ENCODE measurements at regions not wholly inside any gene's neighbourhood (a gene's known extent, or its start where the extent isn't known, plus 50 kb on each side); places are given as distances from the start of the nearest gene placed in this dataset.

DNA sequence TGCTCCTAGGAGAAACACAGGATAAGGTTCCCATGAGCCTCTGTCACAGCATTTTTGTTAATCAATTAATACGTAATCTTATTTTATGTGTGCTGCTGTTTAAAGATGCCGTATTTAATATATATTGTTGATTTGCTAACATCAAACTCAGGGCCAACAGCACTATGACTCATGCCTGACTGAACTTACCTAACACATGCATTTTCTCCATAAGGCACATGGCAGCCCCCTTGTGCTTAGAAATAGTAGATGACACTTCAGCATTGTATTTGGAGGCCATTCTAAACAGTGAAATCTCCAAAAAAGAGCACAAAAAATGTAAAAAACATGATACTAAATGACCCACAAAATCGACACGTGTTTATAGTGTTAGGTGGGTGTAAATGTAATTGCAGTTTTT, 314.8 kb downstream of the MYCN start:
- WGBS, 2 donors (ENCODE audit: low coverage in 1 of 2): 86% methylated on average over 4 of the region's 4 CpGs
- no peak for ATAC-seq

DNA sequence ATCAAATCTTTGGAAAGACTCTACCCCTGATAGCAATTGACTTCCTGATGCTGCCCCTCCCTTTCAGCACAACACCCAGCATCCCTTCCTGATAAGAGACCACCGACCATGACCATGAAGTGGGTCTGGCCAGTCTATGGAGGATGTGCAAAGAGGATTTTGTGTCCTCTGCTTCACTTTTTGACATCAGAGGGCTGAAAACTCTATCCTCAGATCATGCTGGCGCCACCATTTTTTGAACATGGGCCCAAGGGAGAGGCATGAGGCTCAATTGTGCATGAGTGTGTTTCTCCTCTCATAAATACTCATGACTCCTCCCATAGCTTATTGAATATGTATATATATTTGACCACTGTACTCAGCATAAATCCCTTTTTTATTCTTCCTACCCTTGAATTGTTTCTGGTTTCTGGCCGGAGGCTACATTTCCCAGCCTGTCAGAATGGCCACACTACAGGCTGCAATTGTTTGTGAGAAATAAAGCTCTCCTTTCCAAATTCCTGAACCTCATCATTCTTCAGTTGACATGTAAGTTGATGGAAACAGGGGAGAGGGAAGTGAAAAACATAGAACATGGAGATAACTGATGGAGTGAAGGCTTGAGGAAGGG, 314.1 kb downstream of the MYCN start:
- H3K27me3 ChIP-seq: peaks cover 14% of the 10 kb centered on the region
- TF ChIP-seq POLR2AphosphoS5 (IDR thresholded peaks at IDR 0.05): no peak
- no peak for TF ChIP-seq POLR2A (IDR thresholded peaks at IDR 0.05)
- TF ChIP-seq CTCF (IDR thresholded peaks at IDR 0.05): no peak
- no peak for TF ChIP-seq EP300 (IDR thresholded peaks at IDR 0.05)
- 81 to 94% methylated on average over 2 to 3 of the region's 3 CpGs for whole genome bisulfite sequencing, 2 donors (ENCODE audit: low coverage in 1 of 2)
- ATAC-seq: no peak
- no peak overlapping the region for H3K4me3 ChIP-seq
- H3K4me1 ChIP-seq: no peaks in the 10 kb centered on the region
- H3K9me3 ChIP-seq: no peaks in the 10 kb centered on the region
- no peak overlapping the region for H3K27ac ChIP-seq
- no peaks in the 10 kb centered on the region for H3K36me3 ChIP-seq

More for the DNA sequence above, 314.8 kb downstream of the MYCN start:
- H3K4me3 ChIP-seq: no peak overlapping the region
- no peaks in the 10 kb centered on the region for H3K4me1 ChIP-seq
- H3K27me3 ChIP-seq: peaks cover 7% of the 10 kb centered on the region
- H3K27ac ChIP-seq: no peak overlapping the region
- no peaks in the 10 kb centered on the region for H3K36me3 ChIP-seq
- no peaks in the 10 kb centered on the region for H3K9me3 ChIP-seq
- TF ChIP-seq EP300 (IDR thresholded peaks at IDR 0.05) (no peak), POLR2A (IDR thresholded peaks at IDR 0.05) (no peak), POLR2AphosphoS5 (IDR thresholded peaks at IDR 0.05) (no peak), CTCF (IDR thresholded peaks at IDR 0.05) (no peak)

GRCh38 chr2:16253291-16253690, 312.9 kb downstream of the MYCN start:
- Histone ChIP-seq H3K4me3 (no peak overlapping the region), H3K36me3 (no peaks in the 10 kb centered on the region), H3K9me3 (no peaks in the 10 kb centered on the region), H3K27ac (no peak overlapping the region), H3K4me1 (no peaks in the 10 kb centered on the region), H3K27me3 (peaks cover 21% of the 10 kb centered on the region)
- no peak for TF ChIP-seq CTCF (IDR thresholded peaks at IDR 0.05)
- no peak for TF ChIP-seq EP300 (IDR thresholded peaks at IDR 0.05)
- TF ChIP-seq POLR2A (IDR thresholded peaks at IDR 0.05): no peak
- TF ChIP-seq POLR2AphosphoS5 (IDR thresholded peaks at IDR 0.05): no peak
- ATAC-seq: no peak
- 65 to 83% methylated on average over 1 to 2 of the region's 3 CpGs for WGBS, 2 donors (ENCODE audit: low coverage in 1 of 2)

GRCh38 chr2:16252891-16253290, 312.5 kb downstream of the MYCN start:
- Histone ChIP-seq H3K4me3 (no peak overlapping the region), H3K9me3 (no peaks in the 10 kb centered on the region), H3K36me3 (no peaks in the 10 kb centered on the region), H3K4me1 (no peaks in the 10 kb centered on the region), H3K27ac (no peak overlapping the region), H3K27me3 (peaks cover 21% of the 10 kb centered on the region)
- TF ChIP-seq CTCF (IDR thresholded peaks at IDR 0.05) (no peak), EP300 (IDR thresholded peaks at IDR 0.05) (no peak), POLR2A (IDR thresholded peaks at IDR 0.05) (no peak), POLR2AphosphoS5 (IDR thresholded peaks at IDR 0.05) (no peak)
- 83% methylated on average over 1 of the region's 1 CpG; no CpG with 5 or more reads in 1 of the 2 donors for WGBS, 2 donors (ENCODE audit: low coverage in 1 of 2)
- ATAC-seq: no peak

DNA sequence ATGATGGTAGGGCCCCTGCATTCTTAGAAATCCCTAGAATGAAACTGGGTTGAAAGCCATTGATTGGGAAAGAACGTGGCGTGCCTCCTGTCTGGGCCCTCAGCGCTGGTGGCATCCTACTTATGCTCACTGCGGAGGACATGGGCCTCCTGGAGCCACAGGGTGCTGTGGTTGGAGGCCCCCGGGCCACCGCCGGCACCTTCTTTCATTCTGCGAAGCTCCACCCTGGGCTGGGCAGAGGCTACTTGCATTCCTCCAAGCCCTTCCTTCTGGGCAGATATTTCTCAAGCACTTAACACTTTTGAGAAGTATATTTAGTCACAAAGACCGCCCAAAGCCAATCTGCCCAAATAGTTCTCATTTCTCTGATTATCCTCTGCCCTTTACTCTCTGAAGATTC, 311.9 kb downstream of the MYCN start:
- Histone ChIP-seq H3K4me3 (no peak overlapping the region), H3K36me3 (no peaks in the 10 kb centered on the region), H3K27ac (no peak overlapping the region), H3K27me3 (peaks cover 21% of the 10 kb centered on the region), H3K4me1 (no peaks in the 10 kb centered on the region), H3K9me3 (no peaks in the 10 kb centered on the region)
- no peak for ATAC-seq
- TF ChIP-seq CTCF (IDR thresholded peaks at IDR 0.05): no peak
- TF ChIP-seq POLR2A (IDR thresholded peaks at IDR 0.05): no peak
- no peak for TF ChIP-seq POLR2AphosphoS5 (IDR thresholded peaks at IDR 0.05)
- no peak for TF ChIP-seq EP300 (IDR thresholded peaks at IDR 0.05)
- whole genome bisulfite sequencing, 2 donors (ENCODE audit: low coverage in 1 of 2): 95 to 100% methylated on average over 2 to 9 of the region's 9 CpGs

All from gastroesophageal sphincter (tissue), 4 donors.